ENCODE measurements at regions not wholly inside any gene's neighbourhood (a gene's known extent, or its start where the extent isn't known, plus 50 kb on each side); places are given as distances from the start of the nearest gene placed in this dataset.

- TF ChIP-seq EP300 (IDR thresholded peaks at IDR 0.05): no peak
- TF ChIP-seq CTCF (IDR thresholded peaks at IDR 0.05): no peak
- no peak for TF ChIP-seq POLR2AphosphoS5 (IDR thresholded peaks at IDR 0.05)
- TF ChIP-seq POLR2A (IDR thresholded peaks at IDR 0.05): no peak
These were observed 983.3 kb upstream of the TENM4 start for GRCh38 chr11:80424012-80424695.

All from sigmoid colon (tissue), 4 donors.